ENCODE measurements at regions not wholly inside any gene's neighbourhood (a gene's known extent, or its start where the extent isn't known, plus 50 kb on each side); places are given as distances from the start of the nearest gene placed in this dataset.

DNA sequence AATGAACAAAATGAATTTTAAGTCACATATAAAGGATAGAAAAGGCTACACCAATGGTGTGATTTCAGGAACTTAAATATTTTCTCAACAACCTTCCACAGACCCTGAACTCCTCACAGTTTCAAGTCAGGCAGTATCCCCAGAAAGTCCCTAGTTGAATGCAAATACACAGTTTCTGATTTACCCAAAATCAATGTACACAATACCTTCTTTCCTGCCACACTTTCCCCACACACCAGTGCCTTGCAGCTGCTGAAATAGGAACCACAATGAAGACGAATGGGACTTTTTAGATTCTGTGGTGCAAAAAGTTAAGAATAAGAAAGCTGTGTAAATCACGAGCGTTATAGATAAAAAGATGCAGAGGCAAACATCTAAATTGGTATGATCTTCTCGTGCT lies 552.4 kb upstream of the MEF2C start:
- TF ChIP-seq, protein P1, sequence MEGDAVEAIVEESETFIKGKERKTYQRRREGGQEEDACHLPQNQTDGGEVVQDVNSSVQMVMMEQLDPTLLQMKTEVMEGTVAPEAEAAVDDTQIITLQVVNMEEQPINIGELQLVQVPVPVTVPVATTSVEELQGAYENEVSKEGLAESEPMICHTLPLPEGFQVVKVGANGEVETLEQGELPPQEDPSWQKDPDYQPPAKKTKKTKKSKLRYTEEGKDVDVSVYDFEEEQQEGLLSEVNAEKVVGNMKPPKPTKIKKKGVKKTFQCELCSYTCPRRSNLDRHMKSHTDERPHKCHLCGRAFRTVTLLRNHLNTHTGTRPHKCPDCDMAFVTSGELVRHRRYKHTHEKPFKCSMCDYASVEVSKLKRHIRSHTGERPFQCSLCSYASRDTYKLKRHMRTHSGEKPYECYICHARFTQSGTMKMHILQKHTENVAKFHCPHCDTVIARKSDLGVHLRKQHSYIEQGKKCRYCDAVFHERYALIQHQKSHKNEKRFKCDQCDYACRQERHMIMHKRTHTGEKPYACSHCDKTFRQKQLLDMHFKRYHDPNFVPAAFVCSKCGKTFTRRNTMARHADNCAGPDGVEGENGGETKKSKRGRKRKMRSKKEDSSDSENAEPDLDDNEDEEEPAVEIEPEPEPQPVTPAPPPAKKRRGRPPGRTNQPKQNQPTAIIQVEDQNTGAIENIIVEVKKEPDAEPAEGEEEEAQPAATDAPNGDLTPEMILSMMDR (IDR thresholded peaks at IDR 0.05; ENCODE audit: extremely low read depth in 1 of 2, insufficient read depth in 1 of 2, low read depth in 1 of 2, low read length in 2 of 2) = no peak
- TF ChIP-seq, protein P2, sequence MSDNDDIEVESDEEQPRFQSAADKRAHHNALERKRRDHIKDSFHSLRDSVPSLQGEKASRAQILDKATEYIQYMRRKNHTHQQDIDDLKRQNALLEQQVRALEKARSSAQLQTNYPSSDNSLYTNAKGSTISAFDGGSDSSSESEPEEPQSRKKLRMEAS (IDR thresholded peaks at IDR 0.05; ENCODE audit: insufficient read depth, insufficient read length) = no peak
- TF ChIP-seq POLR2A (IDR thresholded peaks at IDR 0.05; ENCODE audit: low read depth, low read length) = no peak
- no peak for TF ChIP-seq MYC (IDR thresholded peaks at IDR 0.05; ENCODE audit: low read depth, low read length)
- no peak for TF ChIP-seq GATA2 (IDR thresholded peaks at IDR 0.05; ENCODE audit: insufficient read depth, insufficient read length, low read depth, low read length)
- no peak for TF ChIP-seq EZH2 (IDR thresholded peaks at IDR 0.05; ENCODE audit: borderline replicate concordance, low read depth, low read length, severe bottlenecking)
- no peak for TF ChIP-seq JUN (IDR thresholded peaks at IDR 0.05; ENCODE audit: borderline replicate concordance, insufficient read depth, insufficient read length, low read depth)
- TF ChIP-seq POLR2AphosphoS5 (IDR thresholded peaks at IDR 0.05; ENCODE audit: insufficient read depth, low read depth, low read length) = no peak

All from endothelial cell of umbilical vein (primary cell).